A549 (cell line): ENCODE measurements at regions not wholly inside any gene's neighbourhood (a gene's known extent, or its start where the extent isn't known, plus 50 kb on each side); places are given as distances from the start of the nearest gene placed in this dataset.

ENCODE experiments used
- ATAC-seq, 2 experiments: fragments of 200-7000 bp in 1 of 2; fragments of >200 bp in 1 of 2; cut with Nextera tagmentation in 1 of 2; cut with Tn5 transposase in 1 of 2; 3 replicates each; pipeline versions ENCODE4 v1.8.0 to v1.9.1; 2018 to 2020; ENCODE audit warnings: mild to moderate bottlenecking in 1 of 2, moderate library complexity in 1 of 2
- CTCF ChIA-PET: fragments of 300-600 bp; sonication (Branson Sonifier 250); formaldehyde crosslinking; extraction: SDS; loops from one replicate; lab custom pipeline; 2021; ENCODE audit warnings: antibody characterized with exemption, inconsistent platforms; lab: Yijun Ruan, JAX
- POLR2A ChIA-PET: fragments of 350-600 bp; formaldehyde crosslinking; extraction: SDS; loops from one replicate; lab custom pipeline; 2021; ENCODE audit warnings: antibody characterized with exemption, inconsistent platforms; lab: Yijun Ruan, JAX
- DNase-seq, 2 experiments: peaks; one replicate each; pipeline versions ENCODE4 v3.0.0 to v3.0.0-alpha.2; 2011 to 2016; ENCODE audit warnings: low read depth in 1 of 2, low spot score in 1 of 2
- FAIRE-seq: peaks from 2 replicates; lab custom pipeline; 2011; peaks lifted over from hg19 to GRCh38; lab: Jason Lieb, UNC
- H3K27ac ChIP-seq, 2 experiments: fragments of >200 bp; sonication (Bioruptor Twin); formaldehyde crosslinking; 3 replicates each; pipeline ENCODE4 v1.5.1; 2016 to 2017
- H3K4me1 ChIP-seq: fragments of >200 bp; sonication (Bioruptor Twin); formaldehyde crosslinking; 3 replicates; pipeline ENCODE4 v1.6.1; 2016
- H3K4me2 ChIP-seq: fragments of >200 bp; sonication (Bioruptor Twin); formaldehyde crosslinking; 3 replicates; pipeline ENCODE4 v1.6.1; 2016
- H3K4me3 ChIP-seq: fragments of >200 bp; sonication (Bioruptor Twin); formaldehyde crosslinking; 3 replicates; pipeline ENCODE4 v1.5.1; 2016
- H3K9me3 ChIP-seq: fragments of >200 bp; sonication (Bioruptor Twin); formaldehyde crosslinking; 3 replicates; pipeline ENCODE4 v1.6.1; 2016
- CBX2 ChIP-seq: fragments of 200-600 bp; sonication (generic); IDR thresholded peaks from 2 replicates; pipeline ENCODE4 v1.6.1; 2016; ENCODE audit warnings: low read depth, mild to moderate bottlenecking, borderline replicate concordance
- CHD2 ChIP-seq: fragments of 150-350 bp; IDR thresholded peaks from 2 replicates; pipeline ENCODE4 v1.6.1; 2014; ENCODE audit warnings: low read length; ENCODE audit not compliant: partially characterized antibody
- CHD4 ChIP-seq: fragments of 200-600 bp; sonication (generic); IDR thresholded peaks from 2 replicates; pipeline ENCODE4 v1.6.1; 2016; ENCODE audit warnings: antibody characterized with exemption, mild to moderate bottlenecking, borderline replicate concordance
- EHMT2 ChIP-seq: fragments of 200-600 bp; sonication (generic); IDR thresholded peaks from 2 replicates; pipeline ENCODE4 v1.6.1; 2016; ENCODE audit warnings: antibody characterized with exemption, low read depth, mild to moderate bottlenecking, moderate library complexity
- EP300 ChIP-seq, 2 experiments: fragments of >200 bp; sonication (Bioruptor Twin); formaldehyde crosslinking; IDR thresholded peaks; 2 replicates in 1 of 2; 3 replicates in 1 of 2; pipeline ENCODE4 v1.6.1; 2016 to 2017
- ESRRA ChIP-seq: fragments of 150-350 bp; IDR thresholded peaks from 2 replicates; pipeline ENCODE4 v1.6.1; 2014; ENCODE audit warnings: mild to moderate bottlenecking, low read length, borderline replicate concordance
- FOXS1 ChIP-seq: fragments of 250-450 bp; sonication (Bioruptor Pico); IDR thresholded peaks from 2 replicates; pipeline ENCODE4 v1.5.0; 2020; ENCODE audit warnings: mild to moderate bottlenecking, moderate library complexity
- JUN ChIP-seq, 2 experiments: fragments of >200 bp; sonication (Bioruptor Twin); formaldehyde crosslinking; IDR thresholded peaks; 2 replicates in 1 of 2; 3 replicates in 1 of 2; pipeline ENCODE4 v1.6.1; 2016 to 2017
- JUNB ChIP-seq: fragments of >200 bp; sonication (Bioruptor Twin); formaldehyde crosslinking; IDR thresholded peaks from 2 replicates; pipeline ENCODE4 v1.6.1; 2016
- KDM5A ChIP-seq: fragments of 200-600 bp; sonication (generic); IDR thresholded peaks from 2 replicates; pipeline ENCODE4 v1.6.1; 2016; ENCODE audit warnings: antibody characterized with exemption, mild to moderate bottlenecking
- NFE2L2 ChIP-seq: fragments of 150-350 bp; conservative IDR thresholded peaks from 2 replicates; pipeline ENCODE4 v1.6.1; 2014; ENCODE audit warnings: low read length
- POLR2A ChIP-seq: IDR thresholded peaks from 2 replicates; pipeline ENCODE4 v1.6.1; 2012; ENCODE audit warnings: mild to moderate bottlenecking, low read length
- RFX5 ChIP-seq: fragments of 450-650 bp; IDR thresholded peaks from 2 replicates; pipeline ENCODE4 v1.7.1; 2014; ENCODE audit warnings: antibody characterized with exemption, mild to moderate bottlenecking, moderate library complexity
- ZFP36 ChIP-seq: fragments of 450-650 bp; IDR thresholded peaks from 2 replicates; pipeline ENCODE4 v1.6.1; 2014; ENCODE audit warnings: borderline replicate concordance; ENCODE audit not compliant: partially characterized antibody
- ZNF302 ChIP-seq: fragments of 250-450 bp; sonication (Bioruptor Pico); IDR thresholded peaks from 2 replicates; pipeline ENCODE4 v1.9.0; 2021; ENCODE audit warnings: inconsistent platforms, mild to moderate bottlenecking, moderate library complexity
- WGBS: methylation state at CpG from one replicate; pipeline ENCODE4 v1.1.6; 2017; ENCODE audit errors: missing lambda C conversion rate; 5-methylcytosine and 5-hydroxymethylcytosine counted together
- TF ChIP-seq, protein P1 (sequence below): IDR thresholded peaks from 2 replicates; pipeline ENCODE4 v1.6.1; 2012
- TF ChIP-seq, protein P2 (sequence below): fragments of 450-650 bp; IDR thresholded peaks from 2 replicates; pipeline ENCODE4 v1.6.1; 2014; ENCODE audit warnings: antibody characterized with exemption
- TF ChIP-seq, protein P3 (sequence below): fragments of >200 bp; sonication (Bioruptor Twin); formaldehyde crosslinking; IDR thresholded peaks from 3 replicates; pipeline ENCODE4 v1.5.1; 2016
- TF ChIP-seq, protein P4 (sequence below): fragments of 150-350 bp; IDR thresholded peaks from 2 replicates; pipeline ENCODE4 v1.6.1; 2014; ENCODE audit warnings: low read depth, mild to moderate bottlenecking, low read length
- TF ChIP-seq, protein P5 (sequence below): IDR thresholded peaks from 2 replicates; pipeline ENCODE4 v1.6.1; 2012

DNA sequence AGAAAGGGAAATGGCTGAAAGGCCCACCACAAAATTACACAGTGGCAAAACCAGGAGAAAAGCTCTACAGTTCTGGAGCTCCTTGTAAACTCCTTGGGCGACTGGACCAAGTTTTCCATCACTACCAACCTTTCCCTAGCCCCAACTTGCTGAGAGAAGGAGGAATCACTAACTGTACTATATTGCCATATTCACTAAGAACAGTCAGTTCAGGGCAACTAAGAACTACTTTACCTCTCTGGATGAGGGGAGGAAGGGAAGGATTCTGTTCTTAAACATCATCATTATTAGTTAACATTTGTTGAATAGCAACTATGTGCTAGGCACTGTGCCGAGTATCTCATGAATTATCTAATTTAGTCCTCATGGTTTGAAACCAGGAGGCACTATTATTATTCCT, 98.1 kb upstream of the SVIL start:
- WGBS, result 87% methylated on average over 2 of the region's 2 CpGs
- TF ChIP-seq POLR2A (no peak), CHD4 (no peak), KDM5A (no peak), EP300 (IDR thresholded peaks at IDR 0.05) (no peak), EHMT2 (no peak), CHD2 (no peak), ESRRA (no peak), RFX5 (no peak), JUNB (no peak), NFE2L2 (no peak), CBX2 (no peak), FOXS1 (no peak), ZFP36 (no peak)
- TF ChIP-seq, protein P1, sequence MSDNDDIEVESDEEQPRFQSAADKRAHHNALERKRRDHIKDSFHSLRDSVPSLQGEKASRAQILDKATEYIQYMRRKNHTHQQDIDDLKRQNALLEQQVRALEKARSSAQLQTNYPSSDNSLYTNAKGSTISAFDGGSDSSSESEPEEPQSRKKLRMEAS, result no peak
- TF ChIP-seq, protein P2, sequence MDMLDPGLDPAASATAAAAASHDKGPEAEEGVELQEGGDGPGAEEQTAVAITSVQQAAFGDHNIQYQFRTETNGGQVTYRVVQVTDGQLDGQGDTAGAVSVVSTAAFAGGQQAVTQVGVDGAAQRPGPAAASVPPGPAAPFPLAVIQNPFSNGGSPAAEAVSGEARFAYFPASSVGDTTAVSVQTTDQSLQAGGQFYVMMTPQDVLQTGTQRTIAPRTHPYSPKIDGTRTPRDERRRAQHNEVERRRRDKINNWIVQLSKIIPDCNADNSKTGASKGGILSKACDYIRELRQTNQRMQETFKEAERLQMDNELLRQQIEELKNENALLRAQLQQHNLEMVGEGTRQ, result no peak
- TF ChIP-seq, protein P3, sequence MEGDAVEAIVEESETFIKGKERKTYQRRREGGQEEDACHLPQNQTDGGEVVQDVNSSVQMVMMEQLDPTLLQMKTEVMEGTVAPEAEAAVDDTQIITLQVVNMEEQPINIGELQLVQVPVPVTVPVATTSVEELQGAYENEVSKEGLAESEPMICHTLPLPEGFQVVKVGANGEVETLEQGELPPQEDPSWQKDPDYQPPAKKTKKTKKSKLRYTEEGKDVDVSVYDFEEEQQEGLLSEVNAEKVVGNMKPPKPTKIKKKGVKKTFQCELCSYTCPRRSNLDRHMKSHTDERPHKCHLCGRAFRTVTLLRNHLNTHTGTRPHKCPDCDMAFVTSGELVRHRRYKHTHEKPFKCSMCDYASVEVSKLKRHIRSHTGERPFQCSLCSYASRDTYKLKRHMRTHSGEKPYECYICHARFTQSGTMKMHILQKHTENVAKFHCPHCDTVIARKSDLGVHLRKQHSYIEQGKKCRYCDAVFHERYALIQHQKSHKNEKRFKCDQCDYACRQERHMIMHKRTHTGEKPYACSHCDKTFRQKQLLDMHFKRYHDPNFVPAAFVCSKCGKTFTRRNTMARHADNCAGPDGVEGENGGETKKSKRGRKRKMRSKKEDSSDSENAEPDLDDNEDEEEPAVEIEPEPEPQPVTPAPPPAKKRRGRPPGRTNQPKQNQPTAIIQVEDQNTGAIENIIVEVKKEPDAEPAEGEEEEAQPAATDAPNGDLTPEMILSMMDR, result no peak
- TF ChIP-seq, protein P4, sequence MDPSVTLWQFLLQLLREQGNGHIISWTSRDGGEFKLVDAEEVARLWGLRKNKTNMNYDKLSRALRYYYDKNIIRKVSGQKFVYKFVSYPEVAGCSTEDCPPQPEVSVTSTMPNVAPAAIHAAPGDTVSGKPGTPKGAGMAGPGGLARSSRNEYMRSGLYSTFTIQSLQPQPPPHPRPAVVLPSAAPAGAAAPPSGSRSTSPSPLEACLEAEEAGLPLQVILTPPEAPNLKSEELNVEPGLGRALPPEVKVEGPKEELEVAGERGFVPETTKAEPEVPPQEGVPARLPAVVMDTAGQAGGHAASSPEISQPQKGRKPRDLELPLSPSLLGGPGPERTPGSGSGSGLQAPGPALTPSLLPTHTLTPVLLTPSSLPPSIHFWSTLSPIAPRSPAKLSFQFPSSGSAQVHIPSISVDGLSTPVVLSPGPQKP, result no peak

DNA sequence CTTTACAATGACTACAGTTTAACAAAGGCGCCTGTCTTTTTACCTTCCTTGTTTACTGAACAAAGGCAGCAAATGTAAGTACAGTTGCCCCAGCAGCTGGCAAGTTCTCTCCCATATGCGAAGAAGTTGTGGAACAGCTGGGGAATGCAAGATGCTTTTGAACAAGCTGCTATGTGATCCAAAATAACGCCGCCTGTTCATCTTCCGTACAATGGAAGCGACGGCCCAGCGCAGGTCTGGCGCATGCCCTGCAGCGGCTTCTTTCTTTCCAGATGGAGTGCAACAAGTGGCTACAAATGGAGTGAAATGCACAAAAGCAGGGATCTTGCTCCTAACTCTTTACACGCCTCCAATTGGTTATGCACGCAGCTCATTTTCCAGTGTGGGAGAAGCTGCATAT, 97.0 kb upstream of the SVIL start:
- DNase-seq, result no peak
- Histone ChIP-seq H3K9me3 (no peaks in the 10 kb centered on the region), H3K4me1 (peaks cover 9% of the 10 kb centered on the region; the same call in 2 of the 3 replicates), H3K4me3 (no peak overlapping the region), H3K4me2 (no peak overlapping the region), H3K27ac (no peak overlapping the region)
- FAIRE-seq, result no peak
- no peak for TF ChIP-seq JUN (IDR thresholded peaks at IDR 0.05)
- TF ChIP-seq, protein P5, sequence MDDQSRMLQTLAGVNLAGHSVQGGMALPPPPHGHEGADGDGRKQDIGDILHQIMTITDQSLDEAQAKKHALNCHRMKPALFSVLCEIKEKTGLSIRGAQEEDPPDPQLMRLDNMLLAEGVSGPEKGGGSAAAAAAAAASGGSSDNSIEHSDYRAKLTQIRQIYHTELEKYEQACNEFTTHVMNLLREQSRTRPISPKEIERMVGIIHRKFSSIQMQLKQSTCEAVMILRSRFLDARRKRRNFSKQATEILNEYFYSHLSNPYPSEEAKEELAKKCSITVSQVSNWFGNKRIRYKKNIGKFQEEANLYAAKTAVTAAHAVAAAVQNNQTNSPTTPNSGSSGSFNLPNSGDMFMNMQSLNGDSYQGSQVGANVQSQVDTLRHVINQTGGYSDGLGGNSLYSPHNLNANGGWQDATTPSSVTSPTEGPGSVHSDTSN, result no peak
- TF ChIP-seq, protein P1, result no peak
- no peak for TF ChIP-seq NFE2L2
- TF ChIP-seq EHMT2, result no peak
- no peak for TF ChIP-seq CBX2
- TF ChIP-seq, protein P3, result no peak
- no peak for TF ChIP-seq CHD2
- TF ChIP-seq ZFP36, result no peak
- no peak for TF ChIP-seq ZNF302 (CRISPR knock-in tag)
- ATAC-seq, result no peak
- WGBS, result 90% methylated on average over 12 of the region's 12 CpGs
- ChIA-PET POLR2A (no interaction called here), CTCF (interaction anchor here (1.6 to 1.8 kb wide), 2 partner anchors 9 to 127 kb away, joined by 5 to 6 read pairs; no protein-coding TSS in a partner anchor)

More for the DNA sequence above, 98.1 kb upstream of the SVIL start:
- peaks cover 12% of the 10 kb centered on the region; the same call in 2 of the 3 replicates for H3K4me1 ChIP-seq
- POLR2A ChIA-PET, result interaction anchor here (0.6 kb wide), 1 partner anchor 9 kb away, joined by 4 read pairs; no protein-coding TSS in a partner anchor
- no peak overlapping the region for H3K4me2 ChIP-seq
- H3K4me3 ChIP-seq, result no peak overlapping the region
- H3K9me3 ChIP-seq, result no peaks in the 10 kb centered on the region
- H3K27ac ChIP-seq, result no peak overlapping the region
- no peak for FAIRE-seq
- CTCF ChIA-PET, result interaction anchor here (1.1 to 2.2 kb wide), 4 partner anchors 12 to 126 kb away, joined by 3 to 7 read pairs (median 4); no protein-coding TSS in a partner anchor
- no peak for DNase-seq
- no peak for ATAC-seq
